Fibroblast of lung (primary cell): ENCODE measurements at regions not wholly inside any gene's neighbourhood (a gene's known extent, or its start where the extent isn't known, plus 50 kb on each side); places are given as distances from the start of the nearest gene placed in this dataset.

Experiments used
- CTCF ChIP-seq, 2 donors: IDR thresholded peaks in 1 of 2; conservative IDR thresholded peaks in 1 of 2; 1 replicate in 1 of 2; 2 replicates in 1 of 2; pipeline ENCODE4 v1.5.1; 2011 to 2012; ENCODE audit warnings: low read length in 2 of 2, control low read depth in 1 of 2, inconsistent platforms in 1 of 2, low read depth in 1 of 2, mild to moderate bottlenecking in 1 of 2
- EZH2 ChIP-seq: IDR thresholded peaks from 2 replicates; pipeline ENCODE4 v1.5.1; 2012; ENCODE audit warnings: low read length, control low read depth, mild to moderate bottlenecking; ENCODE audit errors: missing control alignments

GRCh38 chr7:51847461-51848134 is 531.0 kb upstream of the COBL start:
- TF ChIP-seq CTCF (conservative IDR thresholded peaks at IDR 0.05 in 1 of 2, IDR thresholded peaks at IDR 0.05 in 1 of 2; ENCODE audit: low read depth in 1 of 2, low read length in 2 of 2) (no peak), EZH2 (no peak)
